LNCaP clone FGC (cell line): ENCODE measurements at regions not wholly inside any gene's neighbourhood (a gene's known extent, or its start where the extent isn't known, plus 50 kb on each side); places are given as distances from the start of the nearest gene placed in this dataset.
"Not testable (repeated sequence)": the region's sequence is repeated elsewhere in the genome, so short reads cannot be mapped to it uniquely, and the experiment has no call there.

Source experiments
- DNase-seq: peaks from one replicate; pipeline ENCODE4 v3.0.0-alpha.2; 2011; ENCODE audit warnings: low read depth
- H3K4me3 ChIP-seq: 2 replicates; pipeline ENCODE4 v1.5.1; 2011; ENCODE audit warnings: mild to moderate bottlenecking, low read depth, low read length, control low read depth

- not testable (repeated sequence) for H3K4me3 ChIP-seq, DNase-seq
Measured at GRCh38 chr21:9130817-9131216, 1390.6 kb upstream of the TPTE start.
